ENCODE measurements at regions not wholly inside any gene's neighbourhood (a gene's known extent, or its start where the extent isn't known, plus 50 kb on each side); places are given as distances from the start of the nearest gene placed in this dataset.

GRCh38 chr13:80255946-80256345 is 85.0 kb downstream of the SPRY2 start:
- H3K27me3 Mint-ChIP-seq (ENCODE audit: insufficient read depth, low read depth, poor library complexity): peaks cover 3% of the 10 kb centered on the region
- no peaks in the 10 kb centered on the region for H3K4me1 Mint-ChIP-seq
- H3K79me2 ChIP-seq (replicated peaks; ENCODE audit: insufficient read depth): no peaks in the 10 kb centered on the region
- no peaks in the 10 kb centered on the region for H3K9me3 Mint-ChIP-seq
- no peak for ATAC-seq
- H2AFZ ChIP-seq: no peak overlapping the region; the same call in 1 of the 2 replicates
- no peak overlapping the region for H3K4me2 ChIP-seq
- no peaks in the 10 kb centered on the region for H3K36me3 ChIP-seq (ENCODE audit: insufficient read depth)
- H3K4me3 ChIP-seq: no peak overlapping the region
- H3K4me1 ChIP-seq (ENCODE audit: insufficient read depth): no peaks in the 10 kb centered on the region
- no peaks in the 10 kb centered on the region for H3K27me3 ChIP-seq (ENCODE audit: insufficient read depth)
- TF ChIP-seq NANOG (IDR thresholded peaks at IDR 0.05; ENCODE audit: borderline replicate concordance) (no peak), JUNB (IDR thresholded peaks at IDR 0.05; ENCODE audit: unreplicated experiment) (no peak), ETS1 (IDR thresholded peaks at IDR 0.05) (no peak), EZH2phosphoT487 (IDR thresholded peaks at IDR 0.05; ENCODE audit: unreplicated experiment) (no peak), REST (IDR thresholded peaks at IDR 0.05; ENCODE audit: unreplicated experiment) (no peak)
- no peak for DNase-seq (ENCODE audit: low spot score)
- H3K27ac Mint-ChIP-seq: no peak overlapping the region
- H3F3A ChIP-seq (replicated peaks; ENCODE audit: low read depth): no peaks in the 10 kb centered on the region
- H3K4me3 Mint-ChIP-seq: no peak overlapping the region
- 0 out of 2 replicates have a peak, but pooled peaks cover 4% of the 10 kb centered on the region for H3K9me2 ChIP-seq (ENCODE audit: insufficient read depth)
- no peaks in the 10 kb centered on the region for H4K20me1 ChIP-seq (replicated peaks; ENCODE audit: insufficient read depth)
- no peak overlapping the region for H3K27ac ChIP-seq (ENCODE audit: low read depth)
- no peaks in the 10 kb centered on the region for H3K36me3 Mint-ChIP-seq (ENCODE audit: low read depth)

GRCh38 chr13:80251403-80251802 is 89.5 kb downstream of the SPRY2 start:
- ATAC-seq: no peak; the same call in 2 of the 3 replicates
- no peak overlapping the region for H3K27ac ChIP-seq (ENCODE audit: low read depth)
- Mint-ChIP-seq H3K36me3 (ENCODE audit: low read depth) (no peaks in the 10 kb centered on the region), H3K4me1 (no peaks in the 10 kb centered on the region), H3K27ac (no peak overlapping the region), H3K9me3 (no peaks in the 10 kb centered on the region), H3K4me3 (no peak overlapping the region), H3K27me3 (ENCODE audit: insufficient read depth, low read depth, poor library complexity) (no peaks in the 10 kb centered on the region)
- H3K27me3 ChIP-seq (ENCODE audit: insufficient read depth): no peaks in the 10 kb centered on the region
- peak; percentile 11 for DNase-seq (ENCODE audit: low spot score)
- TF ChIP-seq ZNF114 (CRISPR knock-in tag; IDR thresholded peaks at IDR 0.05) (no peak), EZH2 (IDR thresholded peaks at IDR 0.05; ENCODE audit: low read depth, unreplicated experiment) (no peak), ZNF331 (CRISPR knock-in tag; IDR thresholded peaks at IDR 0.05; ENCODE audit: low read depth) (no peak), CTCF (conservative IDR thresholded peaks at IDR 0.05; ENCODE audit: low read depth in 2 of 2) (peak in 1 of 2 experiments; percentile 59; a peak in 2 of 4 replicates), NANOG (IDR thresholded peaks at IDR 0.05; ENCODE audit: borderline replicate concordance) (no peak)
- H3K4me2 ChIP-seq: no peak overlapping the region
- 0 out of 2 replicates have a peak, but pooled peaks cover 4% of the 10 kb centered on the region for H3K9me2 ChIP-seq (ENCODE audit: insufficient read depth)
- H2AFZ ChIP-seq: no peak overlapping the region
- H3K79me2 ChIP-seq (replicated peaks; ENCODE audit: insufficient read depth): no peaks in the 10 kb centered on the region
- H3K4me1 ChIP-seq (ENCODE audit: insufficient read depth): no peaks in the 10 kb centered on the region
- H3F3A ChIP-seq (replicated peaks; ENCODE audit: low read depth): no peaks in the 10 kb centered on the region
- no peaks in the 10 kb centered on the region for H3K36me3 ChIP-seq (ENCODE audit: insufficient read depth)
- no peaks in the 10 kb centered on the region for H4K20me1 ChIP-seq (replicated peaks; ENCODE audit: insufficient read depth)
- H3K4me3 ChIP-seq: no peak overlapping the region

Measured in GM23338 (cell line).